GM19452 (cell line): ENCODE measurements at regions not wholly inside any gene's neighbourhood (a gene's known extent, or its start where the extent isn't known, plus 50 kb on each side); places are given as distances from the start of the nearest gene placed in this dataset.
"Not testable (repeated sequence)": the region's sequence is repeated elsewhere in the genome, so short reads cannot be mapped to it uniquely, and the experiment has no call there.

Experiments used
- ATAC-seq: cut with Tn5 transposase; IDR thresholded peaks from one replicate; pipeline ENCODE4 v1.9.1; 2021; ENCODE audit not compliant: unreplicated experiment

DNA sequence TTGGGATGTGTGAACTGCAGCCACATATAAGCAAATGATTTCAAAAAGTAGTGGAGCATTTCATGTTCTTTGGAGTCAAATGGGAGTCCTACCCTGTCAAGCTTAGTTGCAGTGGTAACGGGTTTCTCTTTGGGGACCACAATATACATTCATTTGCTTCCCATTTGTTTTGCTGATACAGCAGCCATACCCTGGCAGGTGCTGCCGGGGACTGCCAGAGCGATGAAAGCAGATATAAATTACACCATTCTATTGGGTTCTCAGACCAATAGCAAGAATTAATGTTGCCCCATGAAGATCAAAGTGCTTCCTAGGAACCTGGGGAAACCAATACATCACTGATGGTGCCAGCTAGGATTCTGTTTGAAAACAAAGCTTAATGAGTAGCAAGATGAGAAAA, 1621.5 kb upstream of the FLRT2 start:
- ATAC-seq = no peak

- ATAC-seq = no peak
These were observed 1620.4 kb upstream of the FLRT2 start for GRCh38 chr14:83909507-83909906.

- no peak for ATAC-seq
These were observed 1617.8 kb upstream of the FLRT2 start for GRCh38 chr14:83912032-83912642.

GRCh38 chr14:83913476-83913875, 1616.5 kb upstream of the FLRT2 start:
- no peak for ATAC-seq

- ATAC-seq = no peak
These were observed 1611.4 kb upstream of the FLRT2 start for GRCh38 chr14:83918546-83918945.

- not testable (repeated sequence) for ATAC-seq
These were observed 1610.3 kb upstream of the FLRT2 start for GRCh38 chr14:83919675-83920074.

- ATAC-seq = no peak
These were observed 1606.1 kb upstream of the FLRT2 start for GRCh38 chr14:83923842-83924241.

DNA sequence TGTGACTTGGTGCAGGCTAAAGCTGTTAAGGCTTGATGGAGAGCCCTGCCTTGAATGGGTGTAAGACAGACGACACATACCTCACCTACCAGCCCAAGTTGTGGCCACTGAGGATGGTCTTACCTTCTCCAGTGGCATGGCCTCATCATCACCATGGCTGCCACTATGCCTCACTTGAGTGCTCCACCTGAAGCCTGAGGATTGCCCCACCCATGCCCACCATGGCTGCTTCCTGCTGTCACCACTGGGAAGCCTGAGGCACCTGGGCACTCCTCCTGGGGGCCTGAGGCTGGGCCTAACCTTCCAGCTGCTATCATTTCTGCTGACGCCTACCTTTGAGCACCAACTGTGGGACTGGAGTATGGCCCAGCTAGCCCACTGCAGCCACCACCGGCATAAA, 1605.7 kb upstream of the FLRT2 start:
- no peak for ATAC-seq

DNA sequence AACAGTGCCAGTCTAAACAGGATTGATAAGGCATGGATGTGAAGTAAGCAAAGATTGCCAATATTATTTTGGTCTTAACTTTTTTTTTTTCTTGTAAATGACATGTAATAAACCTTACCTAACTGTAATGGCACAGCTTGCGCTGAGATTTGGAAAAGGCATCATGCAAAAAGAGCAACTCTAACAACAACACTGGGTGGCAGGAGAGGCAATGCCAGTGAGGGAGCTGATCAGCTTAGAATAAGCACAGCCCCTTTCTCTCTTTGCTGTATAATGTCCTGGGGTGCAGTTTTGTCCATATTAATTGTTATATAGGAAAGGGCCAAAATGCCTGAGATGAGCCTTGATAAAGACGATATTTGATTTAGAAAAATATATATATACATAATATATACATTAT, 1589.7 kb upstream of the FLRT2 start:
- no peak for ATAC-seq

GRCh38 chr14:83958359-83958758, 1571.6 kb upstream of the FLRT2 start:
- no peak for ATAC-seq

GRCh38 chr14:83960832-83961512, 1569.0 kb upstream of the FLRT2 start:
- no peak for ATAC-seq

DNA sequence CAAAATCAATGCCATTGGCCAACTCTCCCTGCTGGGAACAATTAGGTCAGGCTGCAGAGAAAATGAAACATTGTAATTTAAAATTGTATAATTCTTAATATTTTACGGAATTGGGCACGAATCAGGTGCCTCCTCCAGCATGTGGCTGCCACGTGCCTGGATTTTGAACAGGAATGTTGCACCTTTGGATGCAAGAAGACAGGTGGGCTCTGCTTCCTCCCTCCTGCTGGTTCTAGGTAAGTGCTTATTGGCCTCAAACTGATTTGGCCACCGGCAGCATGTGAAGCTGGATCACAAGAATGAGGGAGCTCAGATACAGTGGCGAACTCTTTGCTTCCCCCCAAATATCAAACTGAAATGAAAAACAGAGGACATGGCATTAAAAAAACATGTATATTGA, 1559.9 kb upstream of the FLRT2 start:
- no peak for ATAC-seq

DNA sequence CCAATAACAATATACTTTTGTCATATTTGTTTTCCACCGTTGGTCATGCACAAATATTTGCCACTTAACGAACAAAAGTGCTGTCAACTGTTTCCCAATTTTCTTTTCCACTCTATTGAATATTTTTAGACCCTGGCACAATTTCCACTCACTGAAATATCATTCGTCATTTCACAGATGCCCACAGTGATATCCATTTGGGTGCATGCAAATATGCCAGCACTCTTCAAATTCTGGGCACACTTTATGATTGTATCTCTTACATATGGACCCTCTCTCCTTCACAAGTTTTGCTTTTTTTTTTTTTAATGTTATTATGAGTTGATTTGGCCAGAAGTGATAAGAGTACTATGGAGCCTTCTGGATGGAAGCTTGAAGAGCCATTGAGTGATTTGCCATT, 1557.3 kb upstream of the FLRT2 start:
- ATAC-seq = no peak

GRCh38 chr14:83974647-83975163, 1555.2 kb upstream of the FLRT2 start:
- ATAC-seq = no peak

GRCh38 chr14:83975435-83975834, 1554.5 kb upstream of the FLRT2 start:
- no peak for ATAC-seq

GRCh38 chr14:83975841-83976770, 1553.8 kb upstream of the FLRT2 start:
- no peak for ATAC-seq

GRCh38 chr14:83977583-83977982, 1552.4 kb upstream of the FLRT2 start:
- no peak for ATAC-seq

GRCh38 chr14:83981676-83982258, 1548.2 kb upstream of the FLRT2 start:
- not testable (repeated sequence) for ATAC-seq

DNA sequence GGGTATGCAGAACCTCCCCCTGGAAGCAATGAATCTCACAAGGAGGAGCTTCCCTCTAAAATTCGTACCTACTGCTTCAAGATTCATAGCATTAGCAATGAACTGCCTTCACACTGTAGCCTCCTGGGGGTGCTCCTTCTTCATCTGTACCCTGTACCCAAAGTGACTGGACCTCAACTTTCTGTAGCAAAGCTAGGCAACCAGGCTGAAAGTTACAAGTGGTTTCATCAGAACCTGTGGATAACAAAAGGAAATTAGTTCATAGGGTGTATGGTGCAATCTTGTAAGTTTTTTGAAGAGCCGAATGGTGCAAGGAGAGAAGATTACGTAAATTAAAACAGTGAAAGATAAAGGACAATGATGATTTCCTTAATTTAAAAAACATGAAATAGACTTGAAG, 1541.7 kb upstream of the FLRT2 start:
- ATAC-seq = no peak

GRCh38 chr14:83991666-83992065, 1538.3 kb upstream of the FLRT2 start:
- no peak for ATAC-seq

GRCh38 chr14:83992857-83993256, 1537.1 kb upstream of the FLRT2 start:
- ATAC-seq = no peak
